SKM-1 (cell line): ENCODE measurements at regions not wholly inside any gene's neighbourhood (a gene's known extent, or its start where the extent isn't known, plus 50 kb on each side); places are given as distances from the start of the nearest gene placed in this dataset.
"Not testable (repeated sequence)": the region's sequence is repeated elsewhere in the genome, so short reads cannot be mapped to it uniquely, and the experiment has no call there.

ENCODE experiments used
- DNase-seq: peaks from one replicate; lab custom pipeline; 2025; ENCODE audit not compliant: unreplicated experiment; lab: John Stamatoyannopoulos, UW

- DNase-seq, result no peak
Measured at GRCh38 chr4:179059396-179059795, 1617.2 kb upstream of the AGA start.

- not testable (repeated sequence) for DNase-seq
Measured at GRCh38 chr4:179066254-179066653, 1624.0 kb upstream of the AGA start.

- no peak for DNase-seq
Measured at GRCh38 chr4:179071131-179071530, 1628.9 kb upstream of the AGA start.

GRCh38 chr4:179076865-179077264, 1634.6 kb upstream of the AGA start:
- no peak for DNase-seq

GRCh38 chr4:179095585-179096221, 1653.5 kb upstream of the AGA start:
- no peak for DNase-seq

- no peak for DNase-seq
Measured at GRCh38 chr4:179097741-179098140, 1655.5 kb upstream of the AGA start.

GRCh38 chr4:179110356-179110755, 1668.1 kb upstream of the AGA start:
- no peak for DNase-seq

- DNase-seq, result no peak
Measured at GRCh38 chr4:179110816-179111215, 1668.6 kb upstream of the AGA start.

- DNase-seq, result no peak
Measured at GRCh38 chr4:179112441-179113170, 1670.4 kb upstream of the AGA start.

GRCh38 chr4:179114615-179115014, 1672.4 kb upstream of the AGA start:
- DNase-seq, result no peak

GRCh38 chr4:179116011-179116410, 1673.8 kb upstream of the AGA start:
- no peak for DNase-seq

GRCh38 chr4:179116581-179116980, 1674.3 kb upstream of the AGA start:
- no peak for DNase-seq

- DNase-seq, result no peak
Measured at GRCh38 chr4:179123084-179123483, 1680.8 kb upstream of the AGA start.

GRCh38 chr4:179124419-179124818, 1682.2 kb upstream of the AGA start:
- DNase-seq, result no peak

GRCh38 chr4:179124957-179125356, 1682.7 kb upstream of the AGA start:
- no peak for DNase-seq

GRCh38 chr4:179125870-179126269, 1683.6 kb upstream of the AGA start:
- DNase-seq, result no peak

- DNase-seq, result no peak
Measured at GRCh38 chr4:179128299-179128698, 1686.1 kb upstream of the AGA start.

- DNase-seq, result no peak
Measured at GRCh38 chr4:179130122-179130714, 1688.0 kb upstream of the AGA start.

- DNase-seq, result no peak
Measured at GRCh38 chr4:179145746-179146525, 1703.7 kb upstream of the AGA start.

- DNase-seq, result no peak
Measured at GRCh38 chr4:179151770-179152169, 1709.5 kb upstream of the AGA start.

GRCh38 chr4:179163147-179163546, 1720.9 kb upstream of the AGA start:
- no peak for DNase-seq
